Retinal pigment epithelial cell (primary cell): ENCODE measurements at regions not wholly inside any gene's neighbourhood (a gene's known extent, or its start where the extent isn't known, plus 50 kb on each side); places are given as distances from the start of the nearest gene placed in this dataset.

ENCODE experiments used
- DNase-seq: peaks from one replicate; pipeline ENCODE4 v3.0.0-alpha.2; 2010; ENCODE audit warnings: low read depth
- H3K4me3 ChIP-seq: 2 replicates; pipeline ENCODE4 v1.5.1; 2011; ENCODE audit warnings: mild to moderate bottlenecking, low read length, control low read depth, moderate library complexity
- CTCF ChIP-seq: conservative IDR thresholded peaks from 2 replicates; pipeline ENCODE4 v1.5.1; 2011; ENCODE audit warnings: low read depth, low read length, control low read depth, inconsistent platforms

DNA sequence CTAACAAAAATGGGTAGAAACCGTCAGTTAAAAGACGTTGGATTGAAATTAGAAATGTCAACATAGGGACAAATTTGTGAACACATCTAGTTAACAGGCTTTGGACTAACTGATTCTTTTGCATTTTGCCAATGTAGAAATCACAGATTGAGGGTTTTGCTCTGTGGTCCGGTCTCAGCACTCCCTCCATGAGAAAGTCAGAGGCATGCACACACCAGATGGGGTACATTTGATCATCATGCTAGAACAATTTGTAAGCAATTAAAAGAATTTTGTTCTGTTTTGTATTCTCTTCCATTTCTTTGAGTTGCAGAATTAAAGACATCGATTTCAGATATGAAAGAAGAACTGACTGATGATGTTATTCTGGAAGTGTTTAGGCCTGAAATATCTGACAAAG is 179.1 kb upstream of the CCDC68 start:
- TF ChIP-seq CTCF: no peak
- H3K4me3 ChIP-seq: no peak overlapping the region
- no peak for DNase-seq

- TF ChIP-seq CTCF: no peak
- DNase-seq: no peak
- H3K4me3 ChIP-seq: no peak overlapping the region
Observed at GRCh38 chr18:55137602-55138001, 178.3 kb upstream of the CCDC68 start.

GRCh38 chr18:55136864-55137263 is 177.6 kb upstream of the CCDC68 start:
- no peak overlapping the region for H3K4me3 ChIP-seq
- no peak for TF ChIP-seq CTCF
- no peak for DNase-seq

DNA sequence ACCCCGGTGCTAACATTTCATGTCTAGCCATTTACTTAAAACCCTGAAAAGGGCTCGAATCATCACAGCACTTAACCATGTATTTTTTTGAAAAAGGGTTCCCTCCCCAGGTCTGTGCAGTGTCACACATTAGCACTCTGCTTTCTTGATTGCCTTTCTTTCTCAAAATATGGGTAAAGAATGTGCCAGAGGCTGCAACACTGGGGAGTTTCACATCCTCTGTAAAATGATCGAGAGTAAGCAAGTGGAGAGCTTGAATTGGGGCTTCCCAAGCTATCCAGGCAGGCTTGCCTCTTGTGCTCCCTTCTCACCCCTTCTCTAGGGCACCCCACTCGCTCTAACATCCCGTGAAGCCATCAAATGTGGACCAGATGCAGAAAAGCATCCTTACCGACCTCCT is 177.0 kb upstream of the CCDC68 start:
- H3K4me3 ChIP-seq: no peak overlapping the region
- no peak for DNase-seq
- TF ChIP-seq CTCF: no peak

GRCh38 chr18:55133378-55133777 is 174.1 kb upstream of the CCDC68 start:
- no peak for DNase-seq
- no peak overlapping the region for H3K4me3 ChIP-seq
- TF ChIP-seq CTCF: no peak

GRCh38 chr18:55128437-55128836 is 169.2 kb upstream of the CCDC68 start:
- no peak overlapping the region for H3K4me3 ChIP-seq
- DNase-seq: no peak
- no peak for TF ChIP-seq CTCF

GRCh38 chr18:55124078-55124763 is 165.0 kb upstream of the CCDC68 start:
- no peak overlapping the region for H3K4me3 ChIP-seq
- DNase-seq: no peak
- no peak for TF ChIP-seq CTCF
